OCI-LY1 (cell line): ENCODE measurements at regions not wholly inside any gene's neighbourhood (a gene's known extent, or its start where the extent isn't known, plus 50 kb on each side); places are given as distances from the start of the nearest gene placed in this dataset.
"Not testable (repeated sequence)": the region's sequence is repeated elsewhere in the genome, so short reads cannot be mapped to it uniquely, and the experiment has no call there.

Experiments
- CTCF ChIP-seq: fragments of 200-600 bp; sonication (generic), shearing (Covaris generic); IDR thresholded peaks from 2 replicates; pipeline ENCODE4 v1.5.1; 2017; ENCODE audit warnings: mild to moderate bottlenecking, antibody characterized with exemption, low read length, moderate library complexity, mixed read lengths
- EZH2 ChIP-seq: fragments of 200-600 bp; sonication (generic), shearing (Covaris generic); IDR thresholded peaks from 2 replicates; pipeline ENCODE4 v1.8.0; 2017; ENCODE audit warnings: borderline replicate concordance, mixed run types, mild to moderate bottlenecking, antibody characterized with exemption, low read length, moderate library complexity, mixed read lengths

DNA sequence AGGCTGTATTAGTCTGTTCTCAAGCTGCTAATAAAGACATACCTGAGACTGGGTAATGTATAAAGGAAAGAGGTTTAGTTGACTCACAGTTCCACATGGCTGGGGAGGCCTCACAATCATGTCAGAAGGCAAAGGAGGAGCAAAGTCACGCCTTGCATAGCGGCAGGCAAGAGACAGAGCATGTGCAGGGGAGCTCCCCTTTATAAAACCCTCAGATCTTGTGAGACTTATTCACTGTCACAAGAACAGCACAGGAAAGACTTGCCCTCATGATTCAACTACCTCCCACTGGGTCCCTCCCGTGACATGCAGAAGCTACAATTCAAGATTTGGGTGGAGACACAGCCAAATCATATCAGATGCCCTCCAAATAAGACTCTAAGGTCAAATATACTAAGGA, 139.4 kb upstream of the TOP1 start:
- TF ChIP-seq CTCF, EZH2: not testable (repeated sequence)
